ENCODE measurements at regions not wholly inside any gene's neighbourhood (a gene's known extent, or its start where the extent isn't known, plus 50 kb on each side); places are given as distances from the start of the nearest gene placed in this dataset.

DNA sequence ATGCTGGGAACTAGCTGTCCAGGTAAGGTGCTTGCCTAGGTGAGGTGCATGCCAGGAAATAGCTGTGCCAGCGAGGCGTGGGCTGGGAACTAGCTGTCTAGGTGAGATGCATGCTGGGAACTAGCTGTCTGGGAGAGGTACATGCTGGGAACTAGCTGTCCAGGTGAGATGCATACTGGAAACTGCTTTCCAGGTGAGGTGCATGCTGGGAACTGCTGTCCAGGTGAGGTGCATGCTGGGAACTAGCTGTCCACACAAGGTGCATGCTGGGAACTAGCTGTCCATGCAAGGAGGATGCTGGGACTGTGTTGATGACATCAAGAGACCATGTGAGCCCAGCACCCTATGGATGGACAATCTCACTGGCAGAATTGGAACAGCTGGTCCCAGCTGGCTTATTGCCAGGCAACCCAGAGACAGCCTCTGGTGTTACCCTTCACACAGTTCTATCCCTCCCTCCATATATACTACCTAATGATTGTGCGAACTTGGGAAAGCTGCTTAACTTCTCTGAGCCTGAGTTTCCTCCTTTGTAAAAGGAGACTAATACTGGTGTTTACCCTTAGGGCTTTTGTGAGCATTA, 479.9 kb upstream of the RBFOX1 start:
- TF ChIP-seq EP300 (IDR thresholded peaks at IDR 0.05; ENCODE audit: borderline replicate concordance) = no peak
- TF ChIP-seq RAD21 (IDR thresholded peaks at IDR 0.05; ENCODE audit: low read depth) = no peak
- no peak for TF ChIP-seq CEBPB (IDR thresholded peaks at IDR 0.05)
- TF ChIP-seq, protein P1, sequence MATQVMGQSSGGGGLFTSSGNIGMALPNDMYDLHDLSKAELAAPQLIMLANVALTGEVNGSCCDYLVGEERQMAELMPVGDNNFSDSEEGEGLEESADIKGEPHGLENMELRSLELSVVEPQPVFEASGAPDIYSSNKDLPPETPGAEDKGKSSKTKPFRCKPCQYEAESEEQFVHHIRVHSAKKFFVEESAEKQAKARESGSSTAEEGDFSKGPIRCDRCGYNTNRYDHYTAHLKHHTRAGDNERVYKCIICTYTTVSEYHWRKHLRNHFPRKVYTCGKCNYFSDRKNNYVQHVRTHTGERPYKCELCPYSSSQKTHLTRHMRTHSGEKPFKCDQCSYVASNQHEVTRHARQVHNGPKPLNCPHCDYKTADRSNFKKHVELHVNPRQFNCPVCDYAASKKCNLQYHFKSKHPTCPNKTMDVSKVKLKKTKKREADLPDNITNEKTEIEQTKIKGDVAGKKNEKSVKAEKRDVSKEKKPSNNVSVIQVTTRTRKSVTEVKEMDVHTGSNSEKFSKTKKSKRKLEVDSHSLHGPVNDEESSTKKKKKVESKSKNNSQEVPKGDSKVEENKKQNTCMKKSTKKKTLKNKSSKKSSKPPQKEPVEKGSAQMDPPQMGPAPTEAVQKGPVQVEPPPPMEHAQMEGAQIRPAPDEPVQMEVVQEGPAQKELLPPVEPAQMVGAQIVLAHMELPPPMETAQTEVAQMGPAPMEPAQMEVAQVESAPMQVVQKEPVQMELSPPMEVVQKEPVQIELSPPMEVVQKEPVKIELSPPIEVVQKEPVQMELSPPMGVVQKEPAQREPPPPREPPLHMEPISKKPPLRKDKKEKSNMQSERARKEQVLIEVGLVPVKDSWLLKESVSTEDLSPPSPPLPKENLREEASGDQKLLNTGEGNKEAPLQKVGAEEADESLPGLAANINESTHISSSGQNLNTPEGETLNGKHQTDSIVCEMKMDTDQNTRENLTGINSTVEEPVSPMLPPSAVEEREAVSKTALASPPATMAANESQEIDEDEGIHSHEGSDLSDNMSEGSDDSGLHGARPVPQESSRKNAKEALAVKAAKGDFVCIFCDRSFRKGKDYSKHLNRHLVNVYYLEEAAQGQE (IDR thresholded peaks at IDR 0.05; ENCODE audit: low read depth) = no peak
- no peak for TF ChIP-seq ZBTB7A (IDR thresholded peaks at IDR 0.05; ENCODE audit: low read depth)
- no peak for TF ChIP-seq TAF1 (IDR thresholded peaks at IDR 0.05; ENCODE audit: low read depth)
- TF ChIP-seq, protein P2, sequence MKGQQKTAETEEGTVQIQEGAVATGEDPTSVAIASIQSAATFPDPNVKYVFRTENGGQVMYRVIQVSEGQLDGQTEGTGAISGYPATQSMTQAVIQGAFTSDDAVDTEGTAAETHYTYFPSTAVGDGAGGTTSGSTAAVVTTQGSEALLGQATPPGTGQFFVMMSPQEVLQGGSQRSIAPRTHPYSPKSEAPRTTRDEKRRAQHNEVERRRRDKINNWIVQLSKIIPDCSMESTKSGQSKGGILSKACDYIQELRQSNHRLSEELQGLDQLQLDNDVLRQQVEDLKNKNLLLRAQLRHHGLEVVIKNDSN (IDR thresholded peaks at IDR 0.05) = no peak
- no peak for TF ChIP-seq CREB1 (IDR thresholded peaks at IDR 0.05; ENCODE audit: low read depth)
- no peak for TF ChIP-seq NFIC (IDR thresholded peaks at IDR 0.05)
- TF ChIP-seq, protein P3, sequence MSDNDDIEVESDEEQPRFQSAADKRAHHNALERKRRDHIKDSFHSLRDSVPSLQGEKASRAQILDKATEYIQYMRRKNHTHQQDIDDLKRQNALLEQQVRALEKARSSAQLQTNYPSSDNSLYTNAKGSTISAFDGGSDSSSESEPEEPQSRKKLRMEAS (IDR thresholded peaks at IDR 0.05) = no peak

All from Ishikawa (cell line).